Ovary (tissue), 7 donors: ENCODE measurements at regions not wholly inside any gene's neighbourhood (a gene's known extent, or its start where the extent isn't known, plus 50 kb on each side); places are given as distances from the start of the nearest gene placed in this dataset.

Experiments
- DNase-seq, 5 donors: peaks; one replicate each; pipeline ENCODE4 v3.0.0-alpha.2; 2019 to 2020
- H3K27ac ChIP-seq, 2 donors: fragments of 200-600 bp; one replicate each; pipeline versions ENCODE4 v1.5.1 to v1.8.0; 2019 to 2022
- H3K27me3 ChIP-seq: fragments of 200-600 bp; one replicate; pipeline ENCODE4 v1.8.0; 2022
- H3K36me3 ChIP-seq: fragments of 200-600 bp; sonication (generic); one replicate; pipeline ENCODE4 v1.5.1; 2019
- H3K4me1 ChIP-seq: one replicate; pipeline ENCODE4 v1.8.1; 2013; ENCODE audit warnings: mild to moderate bottlenecking, moderate library complexity; ENCODE audit not compliant: insufficient read depth
- H3K4me3 ChIP-seq: fragments of 200-600 bp; sonication (generic); one replicate; pipeline ENCODE4 v1.5.1; 2017
- H3K9me3 ChIP-seq, 2 donors: fragments of 200-600 bp in 1 of 2; sonication (generic) in 1 of 2; one replicate each; pipeline versions ENCODE4 v1.5.1 to v1.8.1; 2013 to 2019; ENCODE audit warnings: mild to moderate bottlenecking in 1 of 2, moderate library complexity in 1 of 2
- EP300 ChIP-seq: sonication (generic); formaldehyde crosslinking; IDR thresholded peaks from one replicate; pipeline ENCODE4 v1.6.1; 2017; ENCODE audit warnings: antibody characterized with exemption
- POLR2A ChIP-seq: fragments of 450-650 bp; IDR thresholded peaks from one replicate; pipeline ENCODE4 v1.6.1; 2017; ENCODE audit warnings: antibody characterized with exemption, mild to moderate bottlenecking, moderate library complexity
- WGBS, 3 donors: extraction: QIAGEN DNeasy Blood & Tissue Kit in 1 of 3; methylation state at CpG; one replicate each; pipeline versions ENCODE4 v1.1.5 to v1.1.7; 2013 to 2017; 5-methylcytosine and 5-hydroxymethylcytosine counted together
- intact Hi-C, 4 donors: fragments of 100-400 bp; cut with DNase I; formaldehyde crosslinking; loops; one replicate each; pipeline versions ENCODE4 v1.11.0 to v1.15.1; 2022 to 2023
- TF ChIP-seq, protein P1 (sequence below), 3 donors: fragments of 450-650 bp in 2 of 3; fragments of 200-600 bp in 1 of 3; IDR thresholded peaks; one replicate each; pipeline versions ENCODE4 v1.5.1 to v1.8.0; 2016 to 2022; ENCODE audit warnings: antibody characterized with exemption in 3 of 3, mild to moderate bottlenecking in 1 of 3
- donor health status: DM: no; HTN: no; CAD: no; lungs with moderate emphysema.
- donor health status: DM: no; HTN: no; CAD: no.
- donor health status: Bipolar disorder and iron deficiency.
- donor health status: DM: no; HTN: no; CAD: no.
- donor health status: DM: yes; HTN: yes; CAD: no.

DNA sequence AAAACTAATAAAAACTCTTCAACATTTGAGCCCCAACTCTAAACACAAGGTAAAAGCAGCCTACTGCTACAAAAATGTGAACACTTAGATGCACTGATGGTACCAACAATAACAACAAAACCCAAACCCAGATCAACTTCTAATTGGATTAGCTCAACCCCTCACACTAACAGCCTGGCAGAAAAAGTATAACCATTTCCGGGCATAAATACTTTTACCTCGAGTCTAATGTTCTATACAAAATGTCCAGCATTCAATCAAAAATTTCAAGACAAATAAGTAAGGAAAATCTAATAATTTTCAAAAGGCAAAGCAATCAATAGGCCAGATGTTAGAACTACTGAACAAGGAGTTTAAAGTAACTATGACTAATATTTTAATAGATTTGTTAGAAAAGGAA is 303.3 kb downstream of the ARRDC4 start:
- intact Hi-C loops: no loop called here
- Histone ChIP-seq H3K27ac (no peak overlapping the region), H3K4me3 (no peak overlapping the region), H3K4me1 (no peaks in the 10 kb centered on the region), H3K36me3 (no peaks in the 10 kb centered on the region), H3K27me3 (no peaks in the 10 kb centered on the region), H3K9me3 (no peaks in the 10 kb centered on the region)
- 81 to 89% (median 87%) methylated on average over 2 of the region's 2 CpGs for WGBS, 3 donors
- TF ChIP-seq EP300 (no peak), POLR2A (no peak)
- TF ChIP-seq, protein P1, sequence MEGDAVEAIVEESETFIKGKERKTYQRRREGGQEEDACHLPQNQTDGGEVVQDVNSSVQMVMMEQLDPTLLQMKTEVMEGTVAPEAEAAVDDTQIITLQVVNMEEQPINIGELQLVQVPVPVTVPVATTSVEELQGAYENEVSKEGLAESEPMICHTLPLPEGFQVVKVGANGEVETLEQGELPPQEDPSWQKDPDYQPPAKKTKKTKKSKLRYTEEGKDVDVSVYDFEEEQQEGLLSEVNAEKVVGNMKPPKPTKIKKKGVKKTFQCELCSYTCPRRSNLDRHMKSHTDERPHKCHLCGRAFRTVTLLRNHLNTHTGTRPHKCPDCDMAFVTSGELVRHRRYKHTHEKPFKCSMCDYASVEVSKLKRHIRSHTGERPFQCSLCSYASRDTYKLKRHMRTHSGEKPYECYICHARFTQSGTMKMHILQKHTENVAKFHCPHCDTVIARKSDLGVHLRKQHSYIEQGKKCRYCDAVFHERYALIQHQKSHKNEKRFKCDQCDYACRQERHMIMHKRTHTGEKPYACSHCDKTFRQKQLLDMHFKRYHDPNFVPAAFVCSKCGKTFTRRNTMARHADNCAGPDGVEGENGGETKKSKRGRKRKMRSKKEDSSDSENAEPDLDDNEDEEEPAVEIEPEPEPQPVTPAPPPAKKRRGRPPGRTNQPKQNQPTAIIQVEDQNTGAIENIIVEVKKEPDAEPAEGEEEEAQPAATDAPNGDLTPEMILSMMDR (IDR thresholded peaks at IDR 0.05): no peak
- no peak for DNase-seq

DNA sequence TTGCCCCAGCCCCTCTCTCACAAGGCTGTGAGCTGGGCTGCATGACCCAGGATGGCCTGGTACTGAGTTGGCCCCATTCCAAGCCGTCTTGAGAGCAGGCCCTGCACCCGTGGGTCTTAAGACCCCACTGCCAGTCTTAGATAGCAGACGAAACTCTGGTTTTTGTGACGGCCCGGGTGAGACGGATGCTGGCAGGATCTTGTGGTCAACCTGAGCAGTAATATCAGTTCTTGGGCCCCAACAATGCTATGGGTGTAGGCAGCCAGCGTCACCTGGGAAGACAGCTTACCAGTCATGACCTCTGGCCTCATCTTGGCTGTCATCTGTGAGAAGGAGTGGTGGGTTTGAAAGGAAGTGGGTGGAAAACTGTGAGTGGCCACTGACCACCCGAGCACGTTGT is 305.8 kb downstream of the ARRDC4 start:
- TF ChIP-seq, protein P1 (IDR thresholded peaks at IDR 0.05): no peak
- TF ChIP-seq POLR2A (no peak), EP300 (no peak)
- 81 to 89% (median 82%) methylated on average over 9 of the region's 9 CpGs for WGBS, 3 donors
- Histone ChIP-seq H3K27me3 (no peaks in the 10 kb centered on the region), H3K4me3 (no peak overlapping the region), H3K4me1 (no peaks in the 10 kb centered on the region), H3K9me3 (no peaks in the 10 kb centered on the region), H3K27ac (no peak overlapping the region), H3K36me3 (no peaks in the 10 kb centered on the region)
- intact Hi-C loops: no loop called here
- DNase-seq: no peak

DNA sequence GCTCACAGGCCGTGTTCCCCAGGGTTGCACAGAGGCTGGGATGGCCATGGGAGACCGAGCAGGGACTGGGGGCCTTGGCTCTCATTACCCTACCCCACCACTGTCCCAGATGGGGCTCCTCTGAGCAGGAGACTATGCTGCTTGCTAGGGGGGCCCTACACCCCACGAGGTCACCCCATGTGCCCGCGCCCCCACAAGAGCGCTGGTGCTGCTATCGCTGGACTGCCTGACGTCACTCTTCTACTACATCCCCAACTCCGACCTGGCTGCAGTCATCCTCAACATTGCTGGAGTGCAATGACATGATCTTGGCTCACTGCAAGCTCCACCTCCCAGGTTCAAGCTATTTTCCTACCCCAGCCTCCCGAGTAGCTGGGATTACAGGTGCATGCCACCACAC is 307.7 kb downstream of the ARRDC4 start:
- TF ChIP-seq, protein P1 (IDR thresholded peaks at IDR 0.05): no peak
- TF ChIP-seq EP300 (no peak), POLR2A (no peak)
- Histone ChIP-seq H3K36me3 (no peaks in the 10 kb centered on the region), H3K4me1 (no peaks in the 10 kb centered on the region), H3K27me3 (no peaks in the 10 kb centered on the region), H3K9me3 (no peaks in the 10 kb centered on the region), H3K27ac (no peak overlapping the region), H3K4me3 (no peak overlapping the region)
- WGBS, 3 donors: 89 to 95% (median 94%) methylated on average over 10 of the region's 10 CpGs
- DNase-seq: no peak
- intact Hi-C loops: no loop called here

DNA sequence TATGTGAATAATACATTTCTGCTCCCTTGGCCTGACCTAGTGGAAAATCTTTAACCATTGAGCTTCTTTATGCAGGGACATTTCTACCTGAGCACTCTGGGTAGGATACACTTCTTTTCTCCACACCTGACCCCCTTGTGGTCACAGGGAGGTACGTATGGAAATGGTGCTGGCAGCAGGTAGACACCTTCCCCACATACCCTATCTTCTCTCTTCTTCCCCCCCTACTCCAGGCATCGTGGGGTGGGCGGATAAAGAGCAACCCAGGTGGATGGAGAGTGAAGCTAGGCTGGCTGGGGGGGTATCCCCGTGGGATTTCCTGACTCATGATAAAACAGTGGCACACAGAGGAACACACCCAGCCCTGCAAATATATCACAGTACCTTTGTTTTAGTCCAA is 312.1 kb downstream of the ARRDC4 start:
- no peak for TF ChIP-seq POLR2A
- TF ChIP-seq EP300: no peak
- TF ChIP-seq, protein P1 (IDR thresholded peaks at IDR 0.05): no peak
- no peaks in the 10 kb centered on the region for H3K27me3 ChIP-seq
- intact Hi-C loops: no loop called here
- H3K4me1 ChIP-seq: no peaks in the 10 kb centered on the region
- no peak for DNase-seq
- no peak overlapping the region for H3K27ac ChIP-seq
- WGBS, 3 donors: 67 to 74% (median 69%) methylated on average over 4 of the region's 4 CpGs
- H3K9me3 ChIP-seq: no peaks in the 10 kb centered on the region
- H3K4me3 ChIP-seq: no peak overlapping the region
- H3K36me3 ChIP-seq: no peaks in the 10 kb centered on the region

DNA sequence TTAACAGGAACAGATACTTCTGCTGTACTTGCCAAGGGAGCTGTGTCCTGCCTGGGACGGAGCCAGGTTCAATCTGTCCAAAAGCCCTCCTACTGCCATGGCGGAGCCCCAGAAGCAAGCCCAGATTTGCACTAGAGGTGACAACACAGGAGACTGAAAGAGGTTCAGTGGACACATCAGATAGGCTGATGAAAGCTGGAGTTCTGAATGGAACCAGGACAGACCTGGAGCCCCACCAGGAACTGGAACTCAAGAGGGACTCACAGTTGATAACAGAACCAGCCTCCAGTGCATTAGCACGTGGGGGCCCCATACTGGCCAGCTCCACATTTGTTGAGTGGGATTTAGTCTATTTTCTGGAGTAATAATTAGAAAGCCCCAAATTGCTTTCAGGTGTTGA is 315.5 kb downstream of the ARRDC4 start:
- Histone ChIP-seq H3K27me3 (no peaks in the 10 kb centered on the region), H3K4me3 (no peak overlapping the region), H3K9me3 (no peaks in the 10 kb centered on the region), H3K4me1 (no peaks in the 10 kb centered on the region), H3K27ac (no peak overlapping the region), H3K36me3 (no peaks in the 10 kb centered on the region)
- no peak for TF ChIP-seq POLR2A
- TF ChIP-seq, protein P1 (IDR thresholded peaks at IDR 0.05): no peak
- no peak for TF ChIP-seq EP300
- 59 to 69% (median 66%) methylated on average over 3 of the region's 3 CpGs for WGBS, 3 donors
- intact Hi-C loops: no loop called here
- DNase-seq: no peak
